ENCODE measurements at regions not wholly inside any gene's neighbourhood (a gene's known extent, or its start where the extent isn't known, plus 50 kb on each side); places are given as distances from the start of the nearest gene placed in this dataset.

DNA sequence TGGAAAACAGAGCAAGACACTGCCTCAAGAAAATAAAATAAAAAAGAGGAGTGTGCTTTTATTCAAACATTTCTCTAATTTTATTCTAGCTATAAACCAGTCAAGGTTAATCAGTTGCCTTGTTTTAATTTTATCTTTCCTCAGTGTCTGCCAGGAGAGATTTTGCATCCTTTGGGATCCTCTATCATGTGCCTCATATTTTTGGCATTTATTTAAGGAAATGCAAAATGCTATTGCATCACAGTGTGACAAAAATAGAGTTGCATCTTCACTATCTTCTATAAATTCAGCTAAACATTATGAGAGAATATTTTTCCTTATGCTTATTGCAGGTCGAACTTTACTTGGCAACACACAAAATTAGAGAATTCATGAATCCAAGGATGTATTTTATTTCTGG is 639.0 kb upstream of the KLF12 start:
- TF ChIP-seq, protein P1, sequence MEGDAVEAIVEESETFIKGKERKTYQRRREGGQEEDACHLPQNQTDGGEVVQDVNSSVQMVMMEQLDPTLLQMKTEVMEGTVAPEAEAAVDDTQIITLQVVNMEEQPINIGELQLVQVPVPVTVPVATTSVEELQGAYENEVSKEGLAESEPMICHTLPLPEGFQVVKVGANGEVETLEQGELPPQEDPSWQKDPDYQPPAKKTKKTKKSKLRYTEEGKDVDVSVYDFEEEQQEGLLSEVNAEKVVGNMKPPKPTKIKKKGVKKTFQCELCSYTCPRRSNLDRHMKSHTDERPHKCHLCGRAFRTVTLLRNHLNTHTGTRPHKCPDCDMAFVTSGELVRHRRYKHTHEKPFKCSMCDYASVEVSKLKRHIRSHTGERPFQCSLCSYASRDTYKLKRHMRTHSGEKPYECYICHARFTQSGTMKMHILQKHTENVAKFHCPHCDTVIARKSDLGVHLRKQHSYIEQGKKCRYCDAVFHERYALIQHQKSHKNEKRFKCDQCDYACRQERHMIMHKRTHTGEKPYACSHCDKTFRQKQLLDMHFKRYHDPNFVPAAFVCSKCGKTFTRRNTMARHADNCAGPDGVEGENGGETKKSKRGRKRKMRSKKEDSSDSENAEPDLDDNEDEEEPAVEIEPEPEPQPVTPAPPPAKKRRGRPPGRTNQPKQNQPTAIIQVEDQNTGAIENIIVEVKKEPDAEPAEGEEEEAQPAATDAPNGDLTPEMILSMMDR (IDR thresholded peaks at IDR 0.05), result no peak
- no peak for TF ChIP-seq POLR2A (IDR thresholded peaks at IDR 0.05)

All from breast epithelium (tissue), 3 donors.